ENCODE measurements at regions not wholly inside any gene's neighbourhood (a gene's known extent, or its start where the extent isn't known, plus 50 kb on each side); places are given as distances from the start of the nearest gene placed in this dataset.

DNA sequence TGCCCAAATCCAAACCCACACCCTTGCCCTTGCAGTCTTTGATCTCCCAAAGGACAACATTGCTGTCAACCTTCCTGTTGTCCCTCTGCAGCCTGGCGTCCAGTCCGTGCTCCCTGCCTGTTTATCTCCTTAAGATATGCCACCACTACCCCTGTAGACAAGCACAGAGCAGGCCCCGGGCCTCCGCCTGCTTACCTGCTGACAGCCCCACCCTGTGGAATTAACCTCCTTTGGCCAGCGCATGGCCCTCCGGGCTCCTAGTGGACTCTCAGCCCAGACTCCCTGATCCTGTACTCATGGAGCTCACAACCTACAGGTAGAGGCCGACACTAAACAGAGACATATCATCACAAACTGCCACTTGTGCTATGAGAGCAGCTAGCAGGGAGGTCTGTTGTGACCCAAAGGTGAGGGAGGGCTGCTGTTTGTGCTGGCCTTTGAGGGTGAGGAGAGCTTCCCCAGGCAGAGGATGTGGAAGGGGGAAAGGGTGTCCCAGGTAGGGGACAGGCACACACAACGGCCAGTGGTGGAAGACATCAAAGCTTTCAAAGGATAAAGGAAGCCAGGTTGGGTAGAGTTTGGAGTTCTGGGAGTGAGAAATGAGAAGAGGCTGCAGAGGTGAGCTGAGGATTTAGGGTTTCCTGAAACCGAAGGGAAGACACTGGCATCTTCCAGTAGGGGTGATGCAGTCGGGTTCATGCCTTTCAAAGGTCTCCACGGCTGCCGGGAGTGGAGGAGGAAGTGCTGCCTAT is 174.5 kb upstream of the ZMIZ1 start:
- no peak for TF ChIP-seq CTCF (IDR thresholded peaks at IDR 0.05; ENCODE audit: borderline replicate concordance, control extremely low read depth, extremely low read depth, insufficient read depth, missing control alignments)
- in situ Hi-C loops (cut with MboI; ENCODE audit: low sequenced_read_pairs, unreplicated experiment) = no loop called here
- DNase-seq (ENCODE audit: low spot score) = no peak

GRCh38 chr10:78894841-78895195 is 173.9 kb upstream of the ZMIZ1 start:
- no peak for TF ChIP-seq CTCF (IDR thresholded peaks at IDR 0.05; ENCODE audit: borderline replicate concordance, control extremely low read depth, extremely low read depth, insufficient read depth, missing control alignments)
- DNase-seq (ENCODE audit: low spot score) = no peak

DNA sequence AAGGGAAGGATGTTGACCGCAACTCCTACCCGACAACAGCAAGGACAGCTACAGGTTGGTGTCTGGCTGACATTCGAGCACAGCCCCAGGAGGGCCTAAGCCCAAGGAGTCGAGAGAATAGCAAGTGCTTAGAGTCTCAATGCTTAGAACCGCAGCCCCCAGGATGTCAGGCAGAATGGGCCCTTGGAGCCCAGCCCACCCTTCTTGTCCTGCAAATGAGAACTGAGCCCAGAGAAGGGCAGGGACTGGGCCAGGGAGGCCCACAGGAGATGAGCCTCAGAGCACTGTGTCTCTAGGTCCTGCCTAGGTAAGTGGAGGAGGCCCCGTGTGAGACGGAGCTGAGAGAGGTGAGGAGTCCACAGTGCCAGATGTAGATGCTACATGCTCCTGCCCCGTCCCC is 173.3 kb upstream of the ZMIZ1 start:
- in situ Hi-C loops (cut with MboI; ENCODE audit: low sequenced_read_pairs, unreplicated experiment) = no loop called here
- no peak for TF ChIP-seq CTCF (IDR thresholded peaks at IDR 0.05; ENCODE audit: borderline replicate concordance, control extremely low read depth, extremely low read depth, insufficient read depth, missing control alignments)
- no peak for DNase-seq (ENCODE audit: low spot score)

More at GRCh38 chr10:78894841-78895195, 173.9 kb upstream of the ZMIZ1 start:
- in situ Hi-C loops (cut with MboI; ENCODE audit: low sequenced_read_pairs, unreplicated experiment) = no loop called here

GRCh38 chr10:78896159-78896928 is 172.4 kb upstream of the ZMIZ1 start:
- TF ChIP-seq CTCF (IDR thresholded peaks at IDR 0.05; ENCODE audit: borderline replicate concordance, control extremely low read depth, extremely low read depth, insufficient read depth, missing control alignments) = no peak
- in situ Hi-C loops (cut with MboI; ENCODE audit: low sequenced_read_pairs, unreplicated experiment) = no loop called here
- DNase-seq (ENCODE audit: low spot score) = no peak

- DNase-seq (ENCODE audit: low spot score) = no peak
- in situ Hi-C loops (cut with MboI; ENCODE audit: low sequenced_read_pairs, unreplicated experiment) = no loop called here
- no peak for TF ChIP-seq CTCF (IDR thresholded peaks at IDR 0.05; ENCODE audit: borderline replicate concordance, control extremely low read depth, extremely low read depth, insufficient read depth, missing control alignments)
Observed at GRCh38 chr10:78898341-78899097, 170.2 kb upstream of the ZMIZ1 start.

DNA sequence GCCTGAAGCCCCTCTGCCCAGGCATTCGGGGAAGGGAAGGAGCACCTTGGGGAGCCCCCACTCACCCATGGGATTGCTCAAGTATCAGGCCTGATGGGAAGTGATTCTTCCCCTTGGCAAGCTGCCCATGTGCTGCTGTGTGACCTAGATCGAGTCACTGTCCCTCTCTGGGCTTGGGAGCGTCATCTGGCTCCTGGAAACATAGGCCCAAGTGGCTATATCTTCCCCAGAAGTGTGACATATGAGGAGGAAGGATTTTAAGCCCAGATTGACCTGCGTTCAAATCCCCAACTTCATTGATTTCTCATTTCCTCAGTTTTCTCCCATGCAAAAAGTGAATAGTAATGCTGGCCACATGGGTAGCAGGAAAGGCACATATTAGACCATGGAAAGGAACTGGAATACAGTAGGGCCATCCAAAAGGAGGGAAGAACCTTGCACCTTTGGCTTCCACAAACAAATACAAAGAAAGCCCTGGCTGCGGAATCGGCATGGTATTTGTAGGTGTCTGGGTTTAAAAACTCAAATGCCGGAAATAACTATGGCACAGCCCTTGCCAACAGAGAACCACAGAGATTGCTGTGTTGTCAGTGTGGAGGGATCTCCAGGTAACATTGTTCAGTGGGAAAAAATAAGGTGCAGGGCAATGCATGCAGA is 169.5 kb upstream of the ZMIZ1 start:
- in situ Hi-C loops (cut with MboI; ENCODE audit: low sequenced_read_pairs, unreplicated experiment) = no loop called here
- no peak for DNase-seq (ENCODE audit: low spot score)
- no peak for TF ChIP-seq CTCF (IDR thresholded peaks at IDR 0.05; ENCODE audit: borderline replicate concordance, control extremely low read depth, extremely low read depth, insufficient read depth, missing control alignments)

All from GM13976 (cell line).